ENCODE measurements at regions not wholly inside any gene's neighbourhood (a gene's known extent, or its start where the extent isn't known, plus 50 kb on each side); places are given as distances from the start of the nearest gene placed in this dataset.

DNA sequence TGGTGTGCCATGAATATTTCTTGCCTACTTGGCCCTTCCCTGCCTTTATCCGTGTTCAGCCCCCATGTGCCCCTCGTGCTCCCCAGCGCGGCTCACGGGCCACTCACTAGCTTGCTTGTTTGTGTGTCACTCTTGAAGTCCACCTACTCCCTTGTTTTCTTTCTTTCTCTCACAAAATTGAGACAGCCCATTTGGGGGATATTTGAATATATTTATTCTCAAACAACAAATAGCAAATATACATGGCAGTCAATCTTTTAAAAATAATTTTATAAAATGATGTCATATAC lies 82.2 kb downstream of the PLXNA1 start:
- no peak for DNase-seq
- H3K27ac Mint-ChIP-seq, result no peak overlapping the region
- no peak overlapping the region for H3K4me3 Mint-ChIP-seq
- H3K36me3 Mint-ChIP-seq (ENCODE audit: low read depth), result no peaks in the 10 kb centered on the region
- H3K9me3 Mint-ChIP-seq, result no peaks in the 10 kb centered on the region
- H3K4me1 Mint-ChIP-seq, result peaks cover 11% of the 10 kb centered on the region
- peaks cover 11% of the 10 kb centered on the region for H3K27me3 Mint-ChIP-seq (ENCODE audit: low read depth, poor library complexity)
- TF ChIP-seq, protein P1, sequence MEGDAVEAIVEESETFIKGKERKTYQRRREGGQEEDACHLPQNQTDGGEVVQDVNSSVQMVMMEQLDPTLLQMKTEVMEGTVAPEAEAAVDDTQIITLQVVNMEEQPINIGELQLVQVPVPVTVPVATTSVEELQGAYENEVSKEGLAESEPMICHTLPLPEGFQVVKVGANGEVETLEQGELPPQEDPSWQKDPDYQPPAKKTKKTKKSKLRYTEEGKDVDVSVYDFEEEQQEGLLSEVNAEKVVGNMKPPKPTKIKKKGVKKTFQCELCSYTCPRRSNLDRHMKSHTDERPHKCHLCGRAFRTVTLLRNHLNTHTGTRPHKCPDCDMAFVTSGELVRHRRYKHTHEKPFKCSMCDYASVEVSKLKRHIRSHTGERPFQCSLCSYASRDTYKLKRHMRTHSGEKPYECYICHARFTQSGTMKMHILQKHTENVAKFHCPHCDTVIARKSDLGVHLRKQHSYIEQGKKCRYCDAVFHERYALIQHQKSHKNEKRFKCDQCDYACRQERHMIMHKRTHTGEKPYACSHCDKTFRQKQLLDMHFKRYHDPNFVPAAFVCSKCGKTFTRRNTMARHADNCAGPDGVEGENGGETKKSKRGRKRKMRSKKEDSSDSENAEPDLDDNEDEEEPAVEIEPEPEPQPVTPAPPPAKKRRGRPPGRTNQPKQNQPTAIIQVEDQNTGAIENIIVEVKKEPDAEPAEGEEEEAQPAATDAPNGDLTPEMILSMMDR (IDR thresholded peaks at IDR 0.05), result no peak

DNA sequence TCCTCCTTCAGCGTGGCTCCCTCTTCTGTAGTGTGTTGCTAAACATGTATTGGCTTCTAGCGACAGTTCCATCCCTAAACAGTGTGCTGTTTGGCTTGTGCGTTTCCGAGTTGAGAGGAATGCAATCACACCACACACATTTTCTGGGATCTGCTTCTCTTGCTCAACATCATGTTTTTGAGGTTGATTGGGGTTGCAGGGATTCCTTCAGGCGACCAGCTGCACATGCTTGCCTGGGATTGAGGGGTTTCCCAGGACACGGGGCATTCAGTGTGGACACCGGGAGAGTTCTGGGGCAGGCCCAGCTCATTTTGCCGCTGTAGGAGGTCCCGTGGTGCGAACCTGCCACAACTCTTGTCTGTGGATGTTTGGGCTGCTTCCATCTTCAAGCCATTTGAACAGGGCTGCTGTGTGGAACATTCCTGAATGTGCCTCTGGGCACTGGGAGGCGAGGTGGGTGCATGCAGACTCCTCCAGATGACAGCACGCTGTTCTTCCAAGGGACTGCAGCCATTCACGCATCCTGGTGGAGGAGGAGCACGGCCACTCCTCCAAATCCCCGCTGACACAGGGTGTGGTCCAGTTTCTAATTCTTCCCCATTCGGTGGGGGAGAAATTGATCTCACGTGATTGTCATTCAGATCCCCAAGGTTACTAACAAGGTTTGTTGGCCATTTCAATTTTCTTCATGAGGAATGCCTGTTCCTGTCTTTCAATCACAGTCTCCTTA lies 82.8 kb downstream of the PLXNA1 start:
- H3K27ac Mint-ChIP-seq, result no peak overlapping the region
- no peaks in the 10 kb centered on the region for H3K36me3 Mint-ChIP-seq (ENCODE audit: low read depth)
- no peaks in the 10 kb centered on the region for H3K9me3 Mint-ChIP-seq
- peaks cover 8% of the 10 kb centered on the region for H3K27me3 Mint-ChIP-seq (ENCODE audit: low read depth, poor library complexity)
- DNase-seq, result no peak
- TF ChIP-seq, protein P1 (IDR thresholded peaks at IDR 0.05), result no peak
- peaks cover 11% of the 10 kb centered on the region for H3K4me1 Mint-ChIP-seq
- H3K4me3 Mint-ChIP-seq, result no peak overlapping the region

DNA sequence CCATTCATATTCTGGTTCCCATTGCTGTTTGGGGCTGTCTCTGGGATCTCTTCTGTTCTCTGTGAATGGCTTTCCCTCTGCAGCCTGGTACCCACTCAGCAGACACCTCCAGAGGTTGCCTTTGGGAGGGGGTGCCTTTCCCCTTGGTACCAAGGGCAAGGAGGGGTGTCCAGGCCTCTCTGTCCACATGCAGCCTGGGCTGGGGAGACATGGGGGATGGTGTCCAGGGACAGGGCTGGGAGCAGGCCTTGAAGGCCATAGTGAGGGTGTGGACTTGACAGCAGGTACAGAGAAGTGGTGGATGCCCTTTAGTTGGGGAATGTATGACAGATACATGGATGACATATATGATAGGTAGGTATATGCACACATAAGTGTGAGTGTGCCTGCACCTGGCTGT lies 83.7 kb downstream of the PLXNA1 start:
- Mint-ChIP-seq H3K27me3 (ENCODE audit: low read depth, poor library complexity) (peaks cover 7% of the 10 kb centered on the region), H3K4me1 (peaks cover 11% of the 10 kb centered on the region), H3K36me3 (ENCODE audit: low read depth) (no peaks in the 10 kb centered on the region), H3K4me3 (no peak overlapping the region), H3K9me3 (no peaks in the 10 kb centered on the region), H3K27ac (peak overlapping the region; percentile 69)
- TF ChIP-seq, protein P1 (IDR thresholded peaks at IDR 0.05), result no peak
- no peak for DNase-seq

DNA sequence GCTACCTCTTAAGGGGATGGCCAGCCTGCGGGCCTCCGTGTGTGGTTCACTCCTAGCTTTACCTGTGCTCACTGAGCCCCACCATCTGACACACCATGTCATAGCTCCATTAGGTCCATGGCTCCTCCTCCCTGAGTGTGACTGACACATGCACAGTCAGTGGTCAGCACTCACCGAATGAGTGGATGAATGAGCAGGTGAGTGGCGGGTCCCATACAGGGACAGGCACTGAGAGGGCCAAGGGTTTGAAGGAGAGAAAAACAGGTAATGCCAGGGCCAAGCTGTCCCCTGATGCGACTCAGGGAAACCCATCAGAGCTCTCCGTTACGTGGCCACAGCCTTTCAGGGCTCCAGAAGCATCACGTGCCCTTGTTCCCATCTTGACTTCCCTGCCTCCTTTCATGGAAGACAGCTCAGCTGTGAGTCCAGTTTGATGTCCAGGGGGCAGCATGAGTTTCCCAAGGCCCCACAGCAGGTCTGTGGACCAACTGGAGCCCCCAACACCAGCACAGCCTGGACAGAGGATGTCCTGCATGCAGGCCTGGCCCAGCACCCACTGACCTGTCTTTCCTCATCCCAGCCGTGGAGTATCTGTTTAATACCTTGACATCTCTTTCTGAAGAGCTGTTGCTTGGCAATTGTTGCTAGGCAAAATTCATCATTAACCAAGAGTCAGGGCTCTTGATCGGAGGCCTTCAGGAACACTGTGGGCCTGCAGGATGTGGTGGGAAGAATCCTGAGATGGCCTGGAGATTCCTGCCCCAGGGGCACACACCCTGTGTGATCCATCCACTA lies 84.4 kb downstream of the PLXNA1 start:
- no peak for DNase-seq
- H3K4me3 Mint-ChIP-seq, result no peak overlapping the region
- peaks cover 7% of the 10 kb centered on the region for H3K27me3 Mint-ChIP-seq (ENCODE audit: low read depth, poor library complexity)
- H3K9me3 Mint-ChIP-seq, result no peaks in the 10 kb centered on the region
- H3K36me3 Mint-ChIP-seq (ENCODE audit: low read depth), result no peaks in the 10 kb centered on the region
- H3K4me1 Mint-ChIP-seq, result peaks cover 11% of the 10 kb centered on the region
- TF ChIP-seq, protein P1 (IDR thresholded peaks at IDR 0.05), result no peak
- no peak overlapping the region for H3K27ac Mint-ChIP-seq

DNA sequence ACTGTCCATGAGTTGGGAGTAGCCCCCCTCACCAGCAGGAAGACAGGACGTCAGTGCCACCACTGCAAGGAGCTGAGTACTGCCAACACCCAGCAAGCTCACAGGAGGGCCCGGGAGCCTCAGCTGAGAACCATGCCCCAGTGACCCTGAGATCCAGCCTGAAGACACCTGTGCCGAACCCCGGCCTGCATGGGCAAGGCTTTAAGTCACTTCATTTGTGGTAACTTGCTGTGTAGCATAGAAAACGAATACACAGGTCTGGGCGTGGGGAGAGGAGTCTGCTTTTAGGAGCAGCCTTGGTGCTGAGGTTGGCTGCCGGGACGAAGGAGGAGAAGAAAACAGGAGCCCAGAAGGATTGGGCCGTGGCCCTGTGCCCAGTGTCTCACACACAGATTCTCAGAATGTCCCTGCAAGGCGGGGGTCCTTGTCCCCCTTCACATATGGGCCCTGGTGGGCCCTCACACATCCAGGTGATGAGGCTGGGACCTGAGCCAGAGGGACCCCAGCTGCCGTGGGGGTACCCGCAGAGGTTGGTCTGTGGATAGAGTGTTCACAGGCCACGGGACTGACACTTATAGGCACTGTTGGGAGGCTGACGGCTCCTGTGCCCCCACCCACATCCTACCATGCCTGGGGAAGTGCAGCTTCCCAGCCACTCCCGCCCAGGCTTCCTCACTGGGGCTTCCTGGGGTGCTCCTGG lies 85.3 kb downstream of the PLXNA1 start:
- Mint-ChIP-seq H3K9me3 (no peaks in the 10 kb centered on the region), H3K36me3 (ENCODE audit: low read depth) (no peaks in the 10 kb centered on the region), H3K4me1 (peaks cover 11% of the 10 kb centered on the region), H3K27me3 (ENCODE audit: low read depth, poor library complexity) (peaks cover 7% of the 10 kb centered on the region), H3K4me3 (no peak overlapping the region), H3K27ac (no peak overlapping the region)
- TF ChIP-seq, protein P1 (IDR thresholded peaks at IDR 0.05), result no peak
- DNase-seq, result no peak

All from nephron progenitor cell (in vitro differentiated cells).